HL-60 (cell line): ENCODE measurements at regions not wholly inside any gene's neighbourhood (a gene's known extent, or its start where the extent isn't known, plus 50 kb on each side); places are given as distances from the start of the nearest gene placed in this dataset.

Experiments
- DNase-seq, 2 experiments: peaks; one replicate each; pipeline ENCODE4 v3.0.0-alpha.2; 2010 to 2020; ENCODE audit warnings: low read depth in 1 of 2, low spot score in 1 of 2
- H3K27ac ChIP-seq: fragments of 250-450 bp; sonication (Bioruptor Pico); replicated peaks from 2 replicates; pipeline ENCODE4 v1.5.1; 2020; ENCODE audit warnings: mild to moderate bottlenecking, moderate library complexity
- H3K27me3 ChIP-seq: fragments of 250-450 bp; sonication (Bioruptor Pico); 2 replicates; pipeline ENCODE4 v1.5.1; 2021; ENCODE audit warnings: mild to moderate bottlenecking, moderate library complexity; ENCODE audit not compliant: insufficient read depth, poor library complexity, severe bottlenecking
- H3K4me3 ChIP-seq: replicated peaks from 2 replicates; pipeline ENCODE4 v1.5.1; 2011; ENCODE audit warnings: mild to moderate bottlenecking, control low read depth, low read length; ENCODE audit not compliant: insufficient read depth
- CTCF ChIP-seq: IDR thresholded peaks from one replicate; pipeline ENCODE4 v1.5.1; 2011; ENCODE audit warnings: low read length, control low read depth, inconsistent platforms; ENCODE audit not compliant: insufficient read depth
- GABPA ChIP-seq: IDR thresholded peaks from 2 replicates; pipeline ENCODE4 v1.6.1; 2012; ENCODE audit warnings: low read depth
- POLR2AphosphoS5 ChIP-seq: IDR thresholded peaks from 2 replicates; pipeline ENCODE4 v1.6.1; 2012; ENCODE audit warnings: low read depth
- REST ChIP-seq: IDR thresholded peaks from 2 replicates; pipeline ENCODE4 v1.6.1; 2012; ENCODE audit warnings: low read depth; ENCODE audit not compliant: insufficient replicate concordance
- SPI1 ChIP-seq: IDR thresholded peaks from 2 replicates; pipeline ENCODE4 v1.6.1; 2012; ENCODE audit warnings: low read depth, mild to moderate bottlenecking, borderline replicate concordance

GRCh38 chr17:69637446-69638156 is 223.1 kb downstream of the MAP2K6 start:
- no peak overlapping the region for H3K27ac ChIP-seq
- TF ChIP-seq SPI1 (no peak), GABPA (no peak), POLR2AphosphoS5 (no peak), CTCF (no peak)
- H3K27me3 ChIP-seq, result no peaks in the 10 kb centered on the region
- H3K4me3 ChIP-seq, result no peak overlapping the region
- no peak for DNase-seq

GRCh38 chr17:69639096-69639495 is 224.6 kb downstream of the MAP2K6 start:
- H3K27ac ChIP-seq, result no peak overlapping the region
- TF ChIP-seq CTCF (no peak), REST (no peak), SPI1 (no peak), POLR2AphosphoS5 (no peak), GABPA (no peak)
- H3K4me3 ChIP-seq, result no peak overlapping the region
- DNase-seq, result no peak
- H3K27me3 ChIP-seq, result no peaks in the 10 kb centered on the region

- no peak for DNase-seq
- H3K27me3 ChIP-seq, result no peaks in the 10 kb centered on the region
- H3K27ac ChIP-seq, result no peak overlapping the region
- TF ChIP-seq SPI1 (no peak), REST (no peak), POLR2AphosphoS5 (no peak), GABPA (no peak), CTCF (no peak)
- no peak overlapping the region for H3K4me3 ChIP-seq
Measured at GRCh38 chr17:69640073-69640472, 225.6 kb downstream of the MAP2K6 start.

GRCh38 chr17:69643686-69644085 is 229.2 kb downstream of the MAP2K6 start:
- no peak for DNase-seq
- TF ChIP-seq REST (no peak), SPI1 (no peak), GABPA (no peak), CTCF (no peak), POLR2AphosphoS5 (no peak)
- Histone ChIP-seq H3K4me3 (no peak overlapping the region), H3K27me3 (no peaks in the 10 kb centered on the region), H3K27ac (no peak overlapping the region)
